ENCODE measurements at regions not wholly inside any gene's neighbourhood (a gene's known extent, or its start where the extent isn't known, plus 50 kb on each side); places are given as distances from the start of the nearest gene placed in this dataset.

GRCh38 chr17:72511874-72512273 lies 391.1 kb downstream of the SOX9 start:
- in situ Hi-C loops (cut with MboI; ENCODE audit: low sequenced_read_pairs): no loop called here

- in situ Hi-C loops (cut with MboI; ENCODE audit: low sequenced_read_pairs): no loop called here
Observed at GRCh38 chr17:72512649-72513556, 392.1 kb downstream of the SOX9 start.

GRCh38 chr17:72514321-72514861 lies 393.6 kb downstream of the SOX9 start:
- in situ Hi-C loops (cut with MboI; ENCODE audit: low sequenced_read_pairs): no loop called here

GRCh38 chr17:72514891-72515290 lies 394.1 kb downstream of the SOX9 start:
- in situ Hi-C loops (cut with MboI; ENCODE audit: low sequenced_read_pairs): no loop called here

GRCh38 chr17:72515291-72516065 lies 394.7 kb downstream of the SOX9 start:
- in situ Hi-C loops (cut with MboI; ENCODE audit: low sequenced_read_pairs): no loop called here

GRCh38 chr17:72516772-72517399 lies 396.1 kb downstream of the SOX9 start:
- in situ Hi-C loops (cut with MboI; ENCODE audit: low sequenced_read_pairs): no loop called here

- in situ Hi-C loops (cut with MboI; ENCODE audit: low sequenced_read_pairs): no loop called here
Observed at GRCh38 chr17:72517413-72518158, 396.8 kb downstream of the SOX9 start.

- in situ Hi-C loops (cut with MboI; ENCODE audit: low sequenced_read_pairs): no loop called here
Observed at GRCh38 chr17:72518159-72518732, 397.4 kb downstream of the SOX9 start.

GRCh38 chr17:72518753-72519597 lies 398.2 kb downstream of the SOX9 start:
- in situ Hi-C loops (cut with MboI; ENCODE audit: low sequenced_read_pairs): no loop called here

- in situ Hi-C loops (cut with MboI; ENCODE audit: low sequenced_read_pairs): no loop called here
Observed at GRCh38 chr17:72519598-72519936, 398.7 kb downstream of the SOX9 start.

GRCh38 chr17:72520665-72521303 lies 400.0 kb downstream of the SOX9 start:
- in situ Hi-C loops (cut with MboI; ENCODE audit: low sequenced_read_pairs): no loop called here

GRCh38 chr17:72523491-72523890 lies 402.7 kb downstream of the SOX9 start:
- in situ Hi-C loops (cut with MboI; ENCODE audit: low sequenced_read_pairs): no loop called here

GRCh38 chr17:72525225-72526015 lies 404.6 kb downstream of the SOX9 start:
- in situ Hi-C loops (cut with MboI; ENCODE audit: low sequenced_read_pairs): loop anchor here (25.0 kb wide), 1 partner anchor 1888 kb away; no protein-coding TSS in a partner anchor

GRCh38 chr17:72526769-72527168 lies 405.9 kb downstream of the SOX9 start:
- in situ Hi-C loops (cut with MboI; ENCODE audit: low sequenced_read_pairs): loop anchor here (25.0 kb wide), 1 partner anchor 1889 kb away; no protein-coding TSS in a partner anchor

- in situ Hi-C loops (cut with MboI; ENCODE audit: low sequenced_read_pairs): loop anchor here (25.0 kb wide), 1 partner anchor 1890 kb away; no protein-coding TSS in a partner anchor
Observed at GRCh38 chr17:72527789-72528188, 407.0 kb downstream of the SOX9 start.

- in situ Hi-C loops (cut with MboI; ENCODE audit: low sequenced_read_pairs): loop anchor here (25.0 kb wide), 1 partner anchor 1891 kb away; no protein-coding TSS in a partner anchor
Observed at GRCh38 chr17:72528683-72529082, 407.9 kb downstream of the SOX9 start.

GRCh38 chr17:72529386-72529785 lies 408.6 kb downstream of the SOX9 start:
- in situ Hi-C loops (cut with MboI; ENCODE audit: low sequenced_read_pairs): loop anchor here (25.0 kb wide), 1 partner anchor 1892 kb away; no protein-coding TSS in a partner anchor

- in situ Hi-C loops (cut with MboI; ENCODE audit: low sequenced_read_pairs): loop anchor here (25.0 kb wide), 1 partner anchor 1893 kb away; no protein-coding TSS in a partner anchor
Observed at GRCh38 chr17:72530454-72530853, 409.6 kb downstream of the SOX9 start.

Data from HL-60/S4 treated with retinoic acid at 250 ng/mL for 4 days and 3 days (cell line).